HEK293T (cell line): ENCODE measurements at regions not wholly inside any gene's neighbourhood (a gene's known extent, or its start where the extent isn't known, plus 50 kb on each side); places are given as distances from the start of the nearest gene placed in this dataset.

Experiments
- CTCF ChIA-PET: fragments of 350-600 bp; formaldehyde crosslinking; extraction: SDS; loops from one replicate; lab custom pipeline; 2021; ENCODE audit warnings: antibody characterized with exemption, inconsistent platforms; lab: Yijun Ruan, JAX
- POLR2A ChIA-PET: fragments of 350-600 bp; formaldehyde crosslinking; extraction: SDS; loops from one replicate; lab custom pipeline; 2020; ENCODE audit warnings: antibody characterized with exemption, inconsistent platforms; lab: Yijun Ruan, JAX
- DNase-seq: peaks from one replicate; pipeline ENCODE4 v3.0.0; 2012; ENCODE audit warnings: mixed read lengths; ENCODE audit errors: extremely low spot score
- ARNT ChIP-seq: fragments of 450-650 bp; IDR thresholded peaks from 2 replicates; pipeline ENCODE4 v1.6.1; 2017; ENCODE audit warnings: mild to moderate bottlenecking
- BHLHE40 ChIP-seq: fragments of 450-650 bp; IDR thresholded peaks from 2 replicates; pipeline ENCODE4 v1.6.1; 2016; ENCODE audit warnings: mild to moderate bottlenecking, moderate library complexity, borderline replicate concordance
- CTBP1 ChIP-seq: fragments of 450-650 bp; IDR thresholded peaks from 2 replicates; pipeline ENCODE4 v1.6.1; 2016; ENCODE audit warnings: borderline replicate concordance
- ELF4 ChIP-seq: fragments of 450-650 bp; IDR thresholded peaks from 2 replicates; pipeline ENCODE4 v1.6.1; 2017; ENCODE audit warnings: antibody characterized with exemption
- FOXA1 ChIP-seq: fragments of 450-650 bp; IDR thresholded peaks from 2 replicates; pipeline ENCODE4 v1.6.1; 2016; ENCODE audit warnings: mild to moderate bottlenecking
- FOXK2 ChIP-seq: fragments of 450-650 bp; IDR thresholded peaks from 2 replicates; pipeline ENCODE4 v1.6.1; 2016; ENCODE audit warnings: mild to moderate bottlenecking
- FOXM1 ChIP-seq: fragments of 450-650 bp; IDR thresholded peaks from 2 replicates; pipeline ENCODE4 v1.6.1; 2017; ENCODE audit warnings: mild to moderate bottlenecking, borderline replicate concordance
- HDGF ChIP-seq: fragments of 450-650 bp; IDR thresholded peaks from 2 replicates; pipeline ENCODE4 v1.6.1; 2017; ENCODE audit warnings: antibody characterized with exemption, borderline replicate concordance
- L3MBTL2 ChIP-seq: fragments of 450-650 bp; conservative IDR thresholded peaks from 2 replicates; pipeline ENCODE4 v1.6.1; 2016; ENCODE audit warnings: mild to moderate bottlenecking
- LEF1 ChIP-seq: fragments of 450-650 bp; IDR thresholded peaks from 2 replicates; pipeline ENCODE4 v1.6.1; 2017; ENCODE audit warnings: mild to moderate bottlenecking, borderline replicate concordance
- NFRKB ChIP-seq: fragments of 450-650 bp; IDR thresholded peaks from 2 replicates; pipeline ENCODE4 v1.6.1; 2016; ENCODE audit warnings: mild to moderate bottlenecking, moderate library complexity
- PKNOX1 ChIP-seq: fragments of 450-650 bp; IDR thresholded peaks from 2 replicates; pipeline ENCODE4 v1.6.1; 2016
- SP1 ChIP-seq: fragments of 450-650 bp; IDR thresholded peaks from 2 replicates; pipeline ENCODE4 v1.6.1; 2017
- SUZ12 ChIP-seq: fragments of 450-650 bp; IDR thresholded peaks from 2 replicates; pipeline ENCODE4 v1.6.1; 2016; ENCODE audit warnings: mild to moderate bottlenecking
- TARDBP ChIP-seq: fragments of 450-650 bp; IDR thresholded peaks from 2 replicates; pipeline ENCODE4 v1.6.1; 2016
- ZNF384 ChIP-seq: fragments of 450-650 bp; IDR thresholded peaks from 2 replicates; pipeline ENCODE4 v1.6.1; 2016

- no peak for TF ChIP-seq PKNOX1
- TF ChIP-seq ARNT, result no peak
- TF ChIP-seq CTBP1, result no peak
- no peak for TF ChIP-seq TARDBP
- no peak for TF ChIP-seq L3MBTL2
- TF ChIP-seq NFRKB, result no peak
- no peak for TF ChIP-seq BHLHE40
- TF ChIP-seq LEF1, result no peak
- TF ChIP-seq SUZ12, result no peak
- TF ChIP-seq HDGF, result no peak
- no peak for TF ChIP-seq ZNF384
- no peak for TF ChIP-seq FOXA1
- no peak for TF ChIP-seq ELF4
- CTCF ChIA-PET, result no interaction called here
- POLR2A ChIA-PET, result no interaction called here
- DNase-seq, result no peak
Measured at GRCh38 chr15:38874464-38874863, 309.9 kb upstream of the RASGRP1 start.

- TF ChIP-seq NFRKB, result no peak
- no peak for TF ChIP-seq BHLHE40
- no peak for TF ChIP-seq CTBP1
- no peak for TF ChIP-seq ARNT
- TF ChIP-seq ZNF384, result no peak
- no peak for TF ChIP-seq FOXA1
- no peak for TF ChIP-seq TARDBP
- no peak for TF ChIP-seq LEF1
- no peak for TF ChIP-seq PKNOX1
- TF ChIP-seq ELF4, result no peak
- TF ChIP-seq HDGF, result no peak
- no peak for TF ChIP-seq FOXK2
Measured at GRCh38 chr15:38876211-38876610, 311.6 kb upstream of the RASGRP1 start.

GRCh38 chr15:38876621-38877020, 312.0 kb upstream of the RASGRP1 start:
- ChIA-PET CTCF (no interaction called here), POLR2A (no interaction called here)
- DNase-seq, result no peak
- TF ChIP-seq FOXK2, result no peak
- no peak for TF ChIP-seq SP1
- no peak for TF ChIP-seq TARDBP
- TF ChIP-seq HDGF, result no peak
- no peak for TF ChIP-seq NFRKB
- TF ChIP-seq CTBP1, result no peak
- TF ChIP-seq ARNT, result no peak
- TF ChIP-seq SUZ12, result no peak
- TF ChIP-seq L3MBTL2, result no peak
- no peak for TF ChIP-seq ELF4
- no peak for TF ChIP-seq FOXM1
- no peak for TF ChIP-seq LEF1
- no peak for TF ChIP-seq FOXA1
- no peak for TF ChIP-seq BHLHE40
- TF ChIP-seq PKNOX1, result no peak

More at GRCh38 chr15:38876211-38876610, 311.6 kb upstream of the RASGRP1 start:
- ChIA-PET POLR2A (no interaction called here), CTCF (no interaction called here)
- DNase-seq, result no peak

- no peak for DNase-seq
- ChIA-PET CTCF (no interaction called here), POLR2A (no interaction called here)
- no peak for TF ChIP-seq FOXM1
- TF ChIP-seq ZNF384, result no peak
- no peak for TF ChIP-seq BHLHE40
- TF ChIP-seq TARDBP, result no peak
- no peak for TF ChIP-seq FOXA1
- no peak for TF ChIP-seq ELF4
- TF ChIP-seq L3MBTL2, result no peak
- TF ChIP-seq CTBP1, result no peak
- TF ChIP-seq SP1, result no peak
- no peak for TF ChIP-seq PKNOX1
- no peak for TF ChIP-seq FOXK2
- TF ChIP-seq ARNT, result no peak
- no peak for TF ChIP-seq HDGF
Measured at GRCh38 chr15:38877471-38877870, 312.9 kb upstream of the RASGRP1 start.

- CTCF ChIA-PET, result no interaction called here
- POLR2A ChIA-PET, result no interaction called here
- TF ChIP-seq ARNT, result no peak
- no peak for TF ChIP-seq CTBP1
- TF ChIP-seq HDGF, result no peak
- no peak for TF ChIP-seq SP1
- TF ChIP-seq PKNOX1, result no peak
- TF ChIP-seq BHLHE40, result no peak
- DNase-seq, result no peak
Measured at GRCh38 chr15:38878026-38878425, 313.4 kb upstream of the RASGRP1 start.

GRCh38 chr15:38878926-38879325, 314.3 kb upstream of the RASGRP1 start:
- ChIA-PET CTCF (no interaction called here), POLR2A (no interaction called here)

More at GRCh38 chr15:38878926-38879325, 314.3 kb upstream of the RASGRP1 start:
- no peak for DNase-seq
- no peak for TF ChIP-seq SUZ12
